ENCODE measurements at regions not wholly inside any gene's neighbourhood (a gene's known extent, or its start where the extent isn't known, plus 50 kb on each side); places are given as distances from the start of the nearest gene placed in this dataset.

DNA sequence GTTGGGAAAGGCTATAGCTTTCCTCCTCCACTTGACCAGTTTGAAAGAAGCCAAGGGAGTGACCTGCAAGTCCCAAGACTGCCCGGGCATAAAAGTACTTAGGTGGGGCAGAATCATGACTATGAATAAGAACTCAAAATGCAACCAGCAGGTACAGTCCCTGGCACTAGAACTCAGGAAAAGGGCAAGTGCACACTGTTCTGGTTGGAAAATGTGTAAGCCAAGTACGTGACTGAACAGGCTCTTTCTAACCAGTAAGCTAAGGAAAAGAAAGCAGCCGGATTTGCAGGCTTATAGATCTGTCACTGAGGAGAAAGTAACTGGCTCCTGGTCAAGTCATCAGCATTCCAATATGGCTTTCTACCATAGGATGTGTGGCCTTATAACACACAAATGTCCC, 101.2 kb upstream of the SLC4A7 start:
- Histone ChIP-seq H3K36me3 (no peaks in the 10 kb centered on the region), H3K4me1 (peaks cover 9% of the 10 kb centered on the region), H3K27ac (no peak overlapping the region), H3K4me3 (no peak overlapping the region), H3K9me3 (no peaks in the 10 kb centered on the region), H3K27me3 (no peaks in the 10 kb centered on the region)
- intact Hi-C loops (cut with DNase I): no loop called here
- ATAC-seq (no peak), DNase-seq (no peak)
- TF ChIP-seq, protein P1, sequence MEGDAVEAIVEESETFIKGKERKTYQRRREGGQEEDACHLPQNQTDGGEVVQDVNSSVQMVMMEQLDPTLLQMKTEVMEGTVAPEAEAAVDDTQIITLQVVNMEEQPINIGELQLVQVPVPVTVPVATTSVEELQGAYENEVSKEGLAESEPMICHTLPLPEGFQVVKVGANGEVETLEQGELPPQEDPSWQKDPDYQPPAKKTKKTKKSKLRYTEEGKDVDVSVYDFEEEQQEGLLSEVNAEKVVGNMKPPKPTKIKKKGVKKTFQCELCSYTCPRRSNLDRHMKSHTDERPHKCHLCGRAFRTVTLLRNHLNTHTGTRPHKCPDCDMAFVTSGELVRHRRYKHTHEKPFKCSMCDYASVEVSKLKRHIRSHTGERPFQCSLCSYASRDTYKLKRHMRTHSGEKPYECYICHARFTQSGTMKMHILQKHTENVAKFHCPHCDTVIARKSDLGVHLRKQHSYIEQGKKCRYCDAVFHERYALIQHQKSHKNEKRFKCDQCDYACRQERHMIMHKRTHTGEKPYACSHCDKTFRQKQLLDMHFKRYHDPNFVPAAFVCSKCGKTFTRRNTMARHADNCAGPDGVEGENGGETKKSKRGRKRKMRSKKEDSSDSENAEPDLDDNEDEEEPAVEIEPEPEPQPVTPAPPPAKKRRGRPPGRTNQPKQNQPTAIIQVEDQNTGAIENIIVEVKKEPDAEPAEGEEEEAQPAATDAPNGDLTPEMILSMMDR (IDR thresholded peaks at IDR 0.05): no peak

DNA sequence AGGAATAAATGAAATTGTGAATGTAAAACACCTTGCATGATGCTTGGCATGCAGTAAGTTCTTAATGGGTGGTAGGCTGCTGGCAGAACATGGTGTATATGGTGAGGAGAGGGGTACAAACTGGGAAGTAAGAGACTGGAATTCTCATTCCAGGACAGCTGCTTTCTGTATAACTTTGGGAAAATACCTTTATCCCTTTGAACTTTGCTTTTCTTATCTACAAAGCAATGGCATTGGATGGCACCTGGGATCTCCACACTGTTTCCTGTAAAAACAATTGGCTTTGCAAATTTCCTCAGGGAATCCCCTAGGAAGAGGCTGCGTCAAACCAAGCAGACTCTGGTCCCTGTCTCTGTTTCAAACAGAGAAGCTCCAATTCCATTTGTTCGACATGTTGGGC, 100.7 kb upstream of the SLC4A7 start:
- Histone ChIP-seq H3K36me3 (no peaks in the 10 kb centered on the region), H3K4me1 (peaks cover 4% of the 10 kb centered on the region), H3K4me3 (no peak overlapping the region), H3K27ac (no peak overlapping the region), H3K9me3 (no peaks in the 10 kb centered on the region), H3K27me3 (no peaks in the 10 kb centered on the region)
- ATAC-seq: no peak
- TF ChIP-seq, protein P1 (IDR thresholded peaks at IDR 0.05): no peak
- intact Hi-C loops (cut with DNase I): no loop called here
- DNase-seq: no peak

DNA sequence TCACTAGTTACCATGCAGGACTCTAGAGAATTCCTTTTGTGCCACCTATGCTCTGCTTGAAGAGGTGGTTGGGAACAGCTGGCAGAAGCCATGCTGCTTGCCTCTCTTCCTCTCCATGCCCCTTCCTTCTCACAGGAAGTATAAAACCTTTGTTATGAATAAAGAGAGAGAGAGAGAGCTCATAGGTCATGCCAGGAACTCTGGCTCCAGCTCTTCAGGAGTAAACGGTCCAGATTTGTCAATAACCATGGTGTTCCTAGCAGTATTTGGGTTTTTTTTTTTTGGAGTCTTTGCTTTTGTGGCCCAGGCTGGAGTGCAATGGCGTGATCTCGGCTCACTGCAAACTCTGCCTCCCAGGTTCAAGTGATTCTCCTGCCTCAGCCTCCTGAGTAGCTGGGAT, 97.7 kb upstream of the SLC4A7 start:
- H3K27me3 ChIP-seq: no peaks in the 10 kb centered on the region
- no peak for ATAC-seq
- no peaks in the 10 kb centered on the region for H3K9me3 ChIP-seq
- intact Hi-C loops (cut with DNase I): no loop called here
- DNase-seq: no peak
- H3K4me1 ChIP-seq: no peaks in the 10 kb centered on the region
- H3K27ac ChIP-seq: no peak overlapping the region
- H3K4me3 ChIP-seq: no peak overlapping the region
- TF ChIP-seq, protein P1 (IDR thresholded peaks at IDR 0.05): no peak
- H3K36me3 ChIP-seq: no peaks in the 10 kb centered on the region

DNA sequence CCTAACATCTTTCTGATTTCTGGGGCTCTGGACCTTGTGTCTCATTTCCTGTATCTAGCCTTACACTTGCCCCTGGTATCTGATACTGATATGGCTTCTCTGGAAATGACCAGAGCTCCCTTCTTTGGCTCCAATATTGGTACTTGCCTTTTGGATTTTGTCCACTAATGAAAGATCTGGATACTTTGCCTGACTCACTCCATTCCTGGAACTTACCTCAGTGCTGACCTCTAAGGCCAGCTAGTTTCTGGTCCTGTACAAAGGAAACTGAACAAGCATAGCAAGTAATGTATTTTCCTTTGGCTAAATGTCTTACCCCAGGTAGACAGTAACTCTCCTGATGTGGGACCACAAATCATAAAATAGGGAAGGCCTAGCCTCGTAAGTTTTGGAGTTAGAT, 93.8 kb upstream of the SLC4A7 start:
- Histone ChIP-seq H3K36me3 (no peaks in the 10 kb centered on the region), H3K27me3 (no peaks in the 10 kb centered on the region), H3K9me3 (no peaks in the 10 kb centered on the region), H3K4me1 (no peaks in the 10 kb centered on the region), H3K27ac (no peak overlapping the region), H3K4me3 (no peak overlapping the region)
- TF ChIP-seq, protein P1 (IDR thresholded peaks at IDR 0.05): no peak
- ATAC-seq (no peak), DNase-seq (no peak)
- intact Hi-C loops (cut with DNase I): no loop called here

DNA sequence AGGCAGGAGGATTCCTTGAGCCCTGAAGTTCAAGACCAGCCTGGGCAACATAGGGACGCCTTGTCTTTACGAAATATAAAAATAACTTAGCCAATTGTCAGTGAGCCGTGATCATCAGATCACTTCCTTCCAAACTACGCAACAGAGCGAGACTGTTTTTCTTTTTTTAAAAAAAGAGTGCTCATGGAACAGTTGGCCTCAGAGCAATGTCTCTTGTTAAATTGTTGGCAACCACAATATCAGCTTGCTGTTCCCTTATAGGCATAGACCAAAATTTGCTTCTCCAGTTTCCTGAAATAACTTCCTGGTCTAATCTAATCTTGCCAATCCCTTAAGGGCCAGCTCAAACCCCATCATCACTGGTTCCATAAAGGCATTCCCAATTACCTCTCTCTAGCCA, 93.3 kb upstream of the SLC4A7 start:
- H3K36me3 ChIP-seq: no peaks in the 10 kb centered on the region
- DNase-seq (no peak), ATAC-seq (no peak)
- intact Hi-C loops (cut with DNase I): no loop called here
- H3K4me3 ChIP-seq: no peak overlapping the region
- H3K9me3 ChIP-seq: no peaks in the 10 kb centered on the region
- H3K4me1 ChIP-seq: no peaks in the 10 kb centered on the region
- TF ChIP-seq, protein P1 (IDR thresholded peaks at IDR 0.05): no peak
- no peak overlapping the region for H3K27ac ChIP-seq
- H3K27me3 ChIP-seq: no peaks in the 10 kb centered on the region

DNA sequence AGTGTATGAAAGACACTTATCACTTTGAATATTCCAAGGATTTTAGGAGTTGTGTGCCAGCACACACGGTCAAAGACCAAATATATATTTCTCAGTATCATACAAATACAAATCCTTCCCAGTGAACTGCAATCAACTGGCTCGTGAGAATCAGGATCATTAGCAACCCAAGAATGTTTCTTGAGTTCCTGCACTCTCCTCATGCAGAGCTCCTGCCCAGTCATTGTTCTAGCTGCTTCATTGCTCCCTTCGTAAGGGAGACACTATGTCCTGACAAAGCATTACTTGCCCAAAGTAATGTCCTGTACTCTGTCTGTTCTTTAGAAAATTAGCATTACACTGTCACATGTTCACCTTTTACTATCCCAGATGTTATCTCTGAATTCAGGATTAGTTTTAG, 92.0 kb upstream of the SLC4A7 start:
- no peaks in the 10 kb centered on the region for H3K9me3 ChIP-seq
- H3K27ac ChIP-seq: no peak overlapping the region
- H3K4me3 ChIP-seq: no peak overlapping the region
- intact Hi-C loops (cut with DNase I): no loop called here
- no peaks in the 10 kb centered on the region for H3K4me1 ChIP-seq
- no peak for ATAC-seq
- H3K36me3 ChIP-seq: no peaks in the 10 kb centered on the region
- TF ChIP-seq, protein P1 (IDR thresholded peaks at IDR 0.05): no peak
- DNase-seq: no peak
- no peaks in the 10 kb centered on the region for H3K27me3 ChIP-seq
